GM12873 (cell line): ENCODE measurements at regions not wholly inside any gene's neighbourhood (a gene's known extent, or its start where the extent isn't known, plus 50 kb on each side); places are given as distances from the start of the nearest gene placed in this dataset.

Experiments used
- CTCF ChIP-seq: IDR thresholded peaks from 2 replicates; pipeline ENCODE4 v1.5.1; 2012; ENCODE audit warnings: low read depth, mild to moderate bottlenecking, moderate library complexity, low read length, control low read depth; ENCODE audit not compliant: insufficient read depth; ENCODE audit errors: missing control alignments

GRCh38 chr10:53664282-53665019, 891.9 kb upstream of the MBL2 start:
- no peak for TF ChIP-seq CTCF

- TF ChIP-seq CTCF, result no peak
Measured at GRCh38 chr10:53650794-53651193, 878.2 kb upstream of the MBL2 start.

GRCh38 chr10:53646525-53646924, 873.9 kb upstream of the MBL2 start:
- TF ChIP-seq CTCF, result no peak

GRCh38 chr10:53645951-53646350, 873.4 kb upstream of the MBL2 start:
- no peak for TF ChIP-seq CTCF

- TF ChIP-seq CTCF, result no peak
Measured at GRCh38 chr10:53638006-53638405, 865.4 kb upstream of the MBL2 start.

GRCh38 chr10:53624722-53625121, 852.1 kb upstream of the MBL2 start:
- TF ChIP-seq CTCF, result no peak

GRCh38 chr10:53622201-53622600, 849.6 kb upstream of the MBL2 start:
- TF ChIP-seq CTCF, result no peak
